ENCODE measurements at regions not wholly inside any gene's neighbourhood (a gene's known extent, or its start where the extent isn't known, plus 50 kb on each side); places are given as distances from the start of the nearest gene placed in this dataset.

DNA sequence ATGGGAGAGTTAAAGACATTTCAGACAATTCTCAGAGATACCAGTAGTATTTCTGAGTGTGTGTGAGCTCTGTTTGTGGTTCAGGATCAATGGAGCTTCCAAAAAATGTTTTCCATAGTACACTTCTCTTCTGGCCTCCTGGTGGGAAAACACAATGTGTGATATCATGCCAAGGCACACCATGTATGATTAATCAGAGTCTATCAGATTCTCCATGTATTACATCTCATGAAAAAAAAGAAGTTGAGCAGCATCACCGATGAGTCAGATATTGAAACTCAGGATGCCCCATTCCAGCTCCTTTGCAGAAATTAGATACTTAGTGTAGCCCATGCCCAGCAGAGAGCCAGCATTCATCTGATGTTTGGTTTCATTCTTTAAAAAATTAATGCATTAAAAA is 620.3 kb upstream of the POU3F3 start:
- TF ChIP-seq, protein P1, sequence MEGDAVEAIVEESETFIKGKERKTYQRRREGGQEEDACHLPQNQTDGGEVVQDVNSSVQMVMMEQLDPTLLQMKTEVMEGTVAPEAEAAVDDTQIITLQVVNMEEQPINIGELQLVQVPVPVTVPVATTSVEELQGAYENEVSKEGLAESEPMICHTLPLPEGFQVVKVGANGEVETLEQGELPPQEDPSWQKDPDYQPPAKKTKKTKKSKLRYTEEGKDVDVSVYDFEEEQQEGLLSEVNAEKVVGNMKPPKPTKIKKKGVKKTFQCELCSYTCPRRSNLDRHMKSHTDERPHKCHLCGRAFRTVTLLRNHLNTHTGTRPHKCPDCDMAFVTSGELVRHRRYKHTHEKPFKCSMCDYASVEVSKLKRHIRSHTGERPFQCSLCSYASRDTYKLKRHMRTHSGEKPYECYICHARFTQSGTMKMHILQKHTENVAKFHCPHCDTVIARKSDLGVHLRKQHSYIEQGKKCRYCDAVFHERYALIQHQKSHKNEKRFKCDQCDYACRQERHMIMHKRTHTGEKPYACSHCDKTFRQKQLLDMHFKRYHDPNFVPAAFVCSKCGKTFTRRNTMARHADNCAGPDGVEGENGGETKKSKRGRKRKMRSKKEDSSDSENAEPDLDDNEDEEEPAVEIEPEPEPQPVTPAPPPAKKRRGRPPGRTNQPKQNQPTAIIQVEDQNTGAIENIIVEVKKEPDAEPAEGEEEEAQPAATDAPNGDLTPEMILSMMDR (IDR thresholded peaks at IDR 0.05) = no peak
- no peak for TF ChIP-seq POLR2AphosphoS5 (IDR thresholded peaks at IDR 0.05; ENCODE audit: insufficient read depth in 1 of 2, low read depth in 1 of 2)
